Posterior cingulate gyrus (tissue), 11 donors: ENCODE measurements at regions not wholly inside any gene's neighbourhood (a gene's known extent, or its start where the extent isn't known, plus 50 kb on each side); places are given as distances from the start of the nearest gene placed in this dataset.

Experiments used
- DNase-seq, 10 donors: peaks; one replicate each; pipeline versions ENCODE4 v3.0.0 to v3.0.0-alpha.2; 2020 to 2021; ENCODE audit warnings: mixed read lengths in 3 of 10
- intact Hi-C: fragments of 100-400 bp; cut with DNase I; formaldehyde crosslinking; loops from one replicate; pipeline ENCODE4 v1.15.1; 2023

DNA sequence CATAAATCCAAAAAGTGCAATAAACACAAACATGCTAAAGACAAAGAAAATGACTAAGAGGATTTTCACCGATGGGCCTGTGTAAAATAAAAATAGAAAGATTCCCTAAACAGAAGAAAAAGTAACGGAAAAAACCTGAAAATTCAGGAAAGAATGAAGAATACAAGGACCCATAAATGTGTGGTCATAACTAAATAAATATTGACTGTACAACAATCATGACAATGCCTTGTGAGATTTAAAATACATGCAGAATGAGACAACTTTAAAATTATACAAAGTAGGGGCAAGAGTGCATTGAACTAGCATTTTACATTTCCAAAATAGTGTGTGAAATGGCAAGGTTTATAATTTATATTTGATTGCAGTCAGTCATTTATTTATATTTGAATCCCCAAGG, 409.1 kb upstream of the ANKRD30A start:
- intact Hi-C loops, result no loop called here
- DNase-seq, result no peak

DNA sequence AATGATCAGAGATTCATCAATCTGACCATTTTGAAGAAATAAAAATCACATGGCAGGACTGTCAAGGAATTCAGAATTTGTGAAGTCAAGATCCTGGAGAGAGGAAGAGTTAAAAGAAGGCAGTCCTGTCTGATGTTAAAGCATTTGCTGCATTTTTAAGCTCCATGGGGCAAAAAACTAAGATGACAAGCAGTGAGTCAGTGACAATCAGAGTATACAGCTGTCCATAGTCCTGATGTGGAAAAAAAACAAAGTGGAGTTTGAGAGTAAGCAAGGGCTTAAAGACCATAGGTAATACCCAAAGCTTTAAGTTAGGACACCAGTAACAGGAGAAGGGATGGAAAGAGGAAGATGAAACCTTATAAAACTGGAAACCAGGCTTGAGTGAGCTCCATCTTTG, 412.7 kb upstream of the ANKRD30A start:
- intact Hi-C loops, result no loop called here
- no peak for DNase-seq

DNA sequence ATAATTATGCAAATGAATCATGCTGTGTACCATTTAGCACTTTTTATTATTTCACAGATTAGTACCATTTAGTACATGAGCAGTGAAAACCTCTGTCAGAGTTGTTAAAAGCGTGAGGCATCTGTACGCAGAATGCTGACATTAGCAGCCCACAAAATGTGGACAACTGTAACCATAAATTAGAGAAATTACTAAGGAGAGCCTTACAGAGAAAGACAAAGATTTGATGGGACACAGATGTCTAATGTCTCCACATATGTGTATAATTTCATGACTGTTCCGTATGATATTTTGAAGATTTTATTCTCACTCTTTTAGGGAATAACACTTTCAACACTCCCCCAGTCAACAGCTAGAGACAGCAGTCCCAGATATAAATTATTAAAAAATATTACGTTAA, 414.0 kb upstream of the ANKRD30A start:
- intact Hi-C loops, result no loop called here
- no peak for DNase-seq

DNA sequence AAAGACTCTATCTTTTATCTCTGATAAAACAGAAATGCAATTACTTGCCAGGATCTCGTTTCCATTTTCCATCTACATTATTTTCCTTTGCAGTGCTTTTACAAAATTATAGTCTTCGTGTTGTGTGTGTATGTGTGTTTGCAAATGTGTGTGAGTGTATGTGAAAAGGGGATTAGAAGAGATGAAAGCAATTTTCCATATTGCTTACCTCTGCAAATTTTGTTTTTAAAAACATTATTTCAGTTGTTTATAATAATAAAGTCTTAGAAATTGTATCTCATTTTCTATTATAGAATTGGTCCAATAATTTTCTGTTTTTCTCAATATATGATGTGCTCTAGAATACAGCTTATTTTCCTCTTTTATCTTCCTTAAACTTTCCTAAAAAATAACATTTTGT, 421.3 kb upstream of the ANKRD30A start:
- DNase-seq, result no peak
- intact Hi-C loops, result no loop called here

DNA sequence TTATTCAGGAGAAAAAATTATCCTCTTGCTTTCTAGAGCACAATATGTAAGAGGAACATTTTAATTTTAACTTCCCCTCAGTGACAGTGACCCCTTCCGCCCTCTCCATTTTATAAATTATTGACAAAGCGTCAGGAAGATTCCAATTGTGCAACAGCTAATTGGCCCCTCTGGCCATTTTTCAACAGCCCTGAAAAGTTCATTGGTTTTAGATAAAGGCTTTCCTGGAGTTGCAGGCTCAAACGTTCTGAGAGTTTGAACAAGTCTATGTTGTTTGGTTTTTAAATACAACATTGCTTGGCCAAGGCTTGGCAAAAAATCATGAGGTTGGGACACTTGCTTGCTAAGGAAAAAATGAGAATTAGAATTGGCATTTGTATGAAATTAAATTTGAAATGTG, 422.2 kb upstream of the ANKRD30A start:
- intact Hi-C loops, result no loop called here
- DNase-seq, result no peak

DNA sequence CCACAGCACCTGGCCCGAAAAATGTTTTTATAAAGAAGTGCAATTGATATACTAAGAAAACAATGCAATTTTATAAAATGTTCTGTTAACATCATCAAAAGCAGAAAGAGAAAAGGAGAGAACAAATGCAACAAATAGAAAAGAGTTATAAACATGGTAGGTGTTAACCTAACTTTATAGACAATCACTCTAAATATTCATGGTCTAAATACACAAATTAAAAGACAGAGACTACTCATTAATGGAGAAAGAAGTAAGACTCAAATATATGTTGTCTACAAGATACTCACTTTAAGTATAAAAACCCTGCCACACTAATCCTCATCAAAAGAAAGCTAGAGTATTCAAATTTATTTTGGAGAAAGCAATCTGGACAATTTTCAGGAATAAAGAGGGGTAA, 425.3 kb upstream of the ANKRD30A start:
- intact Hi-C loops, result no loop called here
- DNase-seq, result no peak

DNA sequence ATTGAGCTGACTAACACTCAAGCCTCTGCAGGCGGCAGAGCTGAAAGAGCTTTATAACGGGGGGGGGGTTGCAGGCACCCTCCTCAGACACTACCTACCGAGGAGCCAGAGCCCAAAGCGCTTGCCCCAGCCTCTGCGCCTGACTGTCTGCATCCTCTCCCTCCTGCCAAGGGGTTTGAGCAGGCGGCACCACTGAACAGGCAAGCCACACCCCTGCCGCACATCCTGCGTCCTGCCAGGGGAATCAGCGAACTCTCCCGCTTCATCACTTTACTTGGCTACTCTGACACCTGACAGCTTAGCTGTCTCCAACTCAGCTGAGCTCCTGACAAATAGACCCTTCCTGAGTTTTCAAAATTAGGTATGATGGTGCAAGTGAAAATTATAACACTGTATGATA, 432.6 kb upstream of the ANKRD30A start:
- DNase-seq, result no peak
- intact Hi-C loops, result no loop called here

DNA sequence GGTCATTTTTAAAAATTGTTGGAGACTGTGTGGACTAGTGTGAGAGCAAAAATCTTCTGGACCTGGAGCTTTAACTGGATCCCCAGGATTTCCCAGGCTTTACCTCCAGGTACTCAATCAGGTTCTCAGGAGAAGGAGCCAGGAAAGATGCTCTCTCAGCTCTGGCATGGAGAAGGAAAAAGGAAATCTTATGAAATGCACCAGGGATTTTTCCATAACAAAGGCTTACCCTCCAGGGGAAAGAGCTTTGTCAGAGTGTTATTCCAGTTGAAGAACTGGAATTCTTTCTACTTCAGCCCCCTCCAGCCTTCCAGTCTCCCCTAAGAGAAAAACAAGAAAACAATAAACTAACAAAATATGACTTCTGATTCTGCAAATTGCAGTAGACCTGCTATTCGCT, 436.7 kb upstream of the ANKRD30A start:
- DNase-seq, result no peak
- intact Hi-C loops, result no loop called here

DNA sequence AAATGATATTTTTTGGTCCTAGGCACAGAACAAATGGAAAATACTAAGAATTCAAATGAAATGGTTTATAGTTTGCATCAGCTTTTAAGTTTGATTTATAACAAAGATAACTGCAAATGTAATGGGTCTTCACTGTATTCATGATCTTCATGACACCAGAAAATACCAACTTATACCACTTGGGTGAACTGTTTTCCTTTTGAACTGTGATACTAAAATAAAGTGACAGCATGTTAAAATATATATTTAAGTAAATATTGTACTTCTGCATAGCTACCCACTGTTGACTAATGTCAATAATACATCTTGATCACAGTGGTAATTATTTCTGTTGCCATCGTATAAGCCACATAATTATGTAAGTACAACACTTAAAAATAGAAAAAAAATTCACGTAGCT, 442.0 kb upstream of the ANKRD30A start:
- no peak for DNase-seq
- intact Hi-C loops, result no loop called here

DNA sequence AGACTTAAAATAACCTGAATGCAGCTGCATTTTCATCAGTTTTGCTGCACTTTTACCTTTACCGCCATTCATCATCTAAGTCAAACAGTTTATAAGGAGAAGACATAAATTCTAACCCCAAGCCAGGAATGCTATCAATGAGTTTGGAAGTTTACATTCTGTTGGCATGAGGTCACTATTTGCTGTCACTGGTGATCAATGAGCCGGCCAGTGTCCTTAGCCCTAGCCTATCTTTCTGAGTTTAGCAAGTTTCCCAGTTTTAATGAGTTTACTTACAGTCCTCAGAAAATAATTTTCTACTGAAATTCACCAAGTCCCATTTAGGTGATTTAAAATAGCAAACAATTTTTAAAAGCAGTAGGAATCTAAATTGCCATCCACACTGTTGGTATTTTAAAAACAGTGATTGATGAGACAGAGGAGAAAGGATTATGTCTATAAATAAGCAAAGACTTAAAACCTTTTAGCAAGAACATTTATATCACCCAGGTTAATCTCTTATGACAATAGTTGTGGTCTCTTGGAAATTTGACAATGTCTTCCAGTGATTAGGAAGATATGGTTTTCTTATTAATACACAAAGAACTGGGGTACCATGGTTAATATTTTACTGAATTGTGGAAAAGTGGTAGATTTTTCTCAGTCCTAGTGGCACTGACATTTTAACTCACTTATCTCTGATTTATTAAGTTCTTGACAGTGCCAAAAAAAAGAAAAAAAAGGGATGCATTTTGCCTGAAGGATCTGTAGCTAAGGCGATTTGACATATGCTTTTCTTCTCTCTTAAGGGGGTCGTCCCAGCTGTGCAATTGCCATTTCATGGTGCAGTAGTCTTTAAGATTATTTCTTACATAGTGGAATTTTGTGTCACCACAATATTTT, 443.4 kb upstream of the ANKRD30A start:
- DNase-seq, result no peak
- intact Hi-C loops, result no loop called here

DNA sequence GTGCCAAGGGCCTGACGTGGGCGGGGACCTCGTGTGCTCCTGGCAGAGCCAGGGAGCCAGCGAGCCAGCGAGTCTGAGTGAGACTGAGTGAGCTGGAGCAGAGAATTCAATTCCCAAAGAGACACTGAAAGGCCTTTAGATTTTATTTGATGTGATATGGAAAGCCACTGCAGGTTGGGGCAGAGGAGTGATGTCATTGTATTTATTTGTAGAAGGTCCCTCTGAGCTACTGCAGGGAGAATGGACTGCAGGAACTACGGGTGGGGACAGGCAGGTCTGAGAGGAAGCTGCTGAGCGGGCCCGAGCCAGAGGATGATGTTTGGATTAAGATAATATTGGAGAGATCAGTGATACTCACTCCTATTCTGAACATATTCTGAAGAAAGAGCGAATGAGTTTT, 445.8 kb upstream of the ANKRD30A start:
- intact Hi-C loops, result no loop called here
- no peak for DNase-seq

DNA sequence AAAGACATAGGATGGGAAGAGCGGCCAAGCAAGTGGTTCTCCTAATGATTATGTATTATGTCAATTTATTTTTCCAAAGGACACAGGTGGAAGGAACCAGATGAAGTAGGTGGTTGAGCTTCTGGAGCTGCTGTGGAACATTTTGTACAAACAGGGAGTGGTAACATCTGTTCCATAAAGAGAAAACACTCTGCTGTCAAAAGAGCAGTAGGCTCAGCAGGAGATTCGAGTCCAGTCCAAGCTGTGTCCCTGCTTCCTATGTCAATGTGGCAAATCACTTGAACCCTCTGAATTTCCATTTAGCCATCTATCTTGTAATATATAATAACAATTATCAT, 448.0 kb upstream of the ANKRD30A start:
- intact Hi-C loops, result no loop called here
- no peak for DNase-seq

DNA sequence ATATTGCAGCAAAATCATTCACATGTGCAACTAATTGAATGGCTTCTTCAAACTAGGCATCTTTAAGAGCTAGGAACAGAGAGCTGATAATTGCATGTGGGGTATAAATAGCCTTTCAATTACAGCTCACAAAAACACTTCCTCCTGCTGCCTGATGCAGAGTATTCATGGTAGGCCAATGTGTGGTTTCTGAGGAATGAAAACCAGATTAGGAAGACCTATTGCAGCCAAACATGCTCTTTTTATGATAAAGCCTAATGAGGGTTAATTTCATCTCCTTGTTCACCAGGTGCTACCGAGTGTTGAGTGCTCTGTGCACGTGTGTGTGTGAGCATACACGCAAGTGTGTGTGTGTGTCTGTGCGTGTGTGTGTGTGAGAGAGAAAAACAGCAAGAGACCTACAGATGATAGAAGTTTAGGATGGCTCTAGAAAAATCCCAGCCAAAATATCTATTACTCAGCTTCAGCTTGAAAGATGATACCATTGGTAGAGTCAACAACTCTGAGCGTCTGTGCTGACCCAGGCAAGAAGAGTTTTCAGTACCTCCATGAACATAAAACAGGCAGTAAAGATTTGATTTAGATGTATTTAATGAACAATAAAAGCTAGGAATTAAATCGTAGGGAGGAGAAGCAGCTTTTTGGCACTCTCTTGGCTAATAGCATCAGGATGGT, 448.5 kb upstream of the ANKRD30A start:
- intact Hi-C loops, result no loop called here
- no peak for DNase-seq

DNA sequence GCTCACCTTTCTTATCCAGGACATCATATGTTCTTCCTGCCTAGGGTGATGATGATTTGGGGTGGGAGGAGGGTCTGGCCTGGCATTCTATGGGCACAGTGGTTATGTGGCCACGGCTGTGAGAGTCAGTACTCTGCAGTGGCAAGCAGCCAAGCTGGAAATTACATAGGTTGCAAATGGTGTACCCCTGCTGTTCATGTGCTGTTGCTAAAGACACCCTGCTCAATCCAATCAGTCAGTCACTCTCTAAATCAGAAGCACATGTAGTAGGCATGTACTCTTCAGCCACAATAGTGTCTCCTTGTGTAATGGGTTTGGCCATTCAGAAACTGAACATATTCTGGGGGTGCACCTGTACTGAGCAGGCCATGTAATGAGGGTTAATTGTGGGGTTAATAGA, 449.1 kb upstream of the ANKRD30A start:
- intact Hi-C loops, result no loop called here
- DNase-seq, result no peak

DNA sequence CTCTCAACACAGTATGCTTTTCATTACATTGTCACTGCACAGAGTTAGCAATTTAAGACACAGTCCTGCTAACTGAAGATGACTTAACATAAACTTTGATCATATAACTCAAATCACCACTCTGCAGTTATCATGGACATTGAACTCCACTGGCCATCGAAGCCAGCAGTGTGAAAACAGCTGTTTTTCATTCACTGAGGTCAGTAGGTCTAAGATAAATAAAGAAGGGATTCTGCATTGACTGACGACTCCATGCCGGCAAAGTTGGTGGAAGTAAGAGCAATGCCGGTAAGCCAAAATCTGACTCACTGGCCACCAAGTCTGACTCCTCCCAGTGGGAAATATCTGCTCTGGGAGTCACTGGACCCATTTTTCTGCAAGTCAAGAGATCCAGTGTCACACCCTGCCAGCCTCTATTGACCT, 449.9 kb upstream of the ANKRD30A start:
- DNase-seq, result no peak
- intact Hi-C loops, result no loop called here

DNA sequence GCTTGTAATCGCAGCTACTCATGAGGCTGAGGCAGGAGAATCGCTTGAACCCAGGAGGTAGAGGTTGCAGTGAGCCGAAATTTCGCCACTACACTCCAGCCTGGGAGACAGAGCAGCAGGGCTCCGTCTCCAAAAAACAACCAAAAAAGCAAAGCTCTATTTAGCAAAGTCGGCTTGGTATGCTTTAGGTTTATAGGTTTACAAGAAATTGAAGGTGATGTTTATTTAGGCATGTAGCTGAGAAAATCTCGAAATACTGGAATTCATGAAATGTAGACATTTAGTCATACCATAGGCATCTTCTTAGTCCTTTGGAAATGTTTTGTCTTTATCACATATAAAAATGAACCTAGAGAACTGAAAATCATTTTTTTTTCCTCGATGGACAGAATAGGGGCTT, 453.8 kb upstream of the ANKRD30A start:
- no peak for DNase-seq
- intact Hi-C loops, result no loop called here

DNA sequence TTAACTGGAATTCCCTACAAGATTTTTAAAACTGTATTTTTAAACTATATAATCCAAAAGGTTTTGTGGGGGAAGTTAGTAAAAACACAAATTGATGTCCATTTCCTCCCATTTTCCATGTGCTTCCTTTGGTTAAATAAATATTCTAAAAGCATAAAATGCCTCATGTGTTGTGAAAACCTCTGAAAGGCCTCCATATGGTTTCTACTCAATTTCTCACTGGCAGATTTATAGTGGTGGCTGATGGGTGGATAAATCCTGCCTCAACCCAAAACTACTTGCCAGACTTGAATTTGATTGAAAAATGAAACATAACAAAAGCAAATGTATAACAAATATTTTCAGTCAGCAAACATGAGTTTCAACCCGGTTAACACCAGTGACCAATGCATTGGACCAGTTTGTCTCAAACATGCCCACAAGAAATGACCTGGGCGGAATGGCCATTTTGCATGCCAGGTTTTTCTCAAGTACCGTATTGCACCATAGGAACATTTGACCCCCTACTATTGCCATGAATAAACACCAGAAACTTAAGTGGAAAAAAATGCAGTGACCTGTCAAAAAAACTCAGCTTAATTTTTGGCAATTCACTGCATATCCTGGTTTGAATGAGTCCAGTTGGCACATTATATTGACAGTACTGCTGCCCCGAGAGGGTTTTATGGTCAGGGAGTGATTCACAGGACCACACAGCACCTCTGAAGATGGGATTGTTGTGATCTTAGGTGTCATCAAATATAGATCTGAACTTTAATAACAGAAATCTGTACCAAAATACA, 454.6 kb upstream of the ANKRD30A start:
- no peak for DNase-seq

DNA sequence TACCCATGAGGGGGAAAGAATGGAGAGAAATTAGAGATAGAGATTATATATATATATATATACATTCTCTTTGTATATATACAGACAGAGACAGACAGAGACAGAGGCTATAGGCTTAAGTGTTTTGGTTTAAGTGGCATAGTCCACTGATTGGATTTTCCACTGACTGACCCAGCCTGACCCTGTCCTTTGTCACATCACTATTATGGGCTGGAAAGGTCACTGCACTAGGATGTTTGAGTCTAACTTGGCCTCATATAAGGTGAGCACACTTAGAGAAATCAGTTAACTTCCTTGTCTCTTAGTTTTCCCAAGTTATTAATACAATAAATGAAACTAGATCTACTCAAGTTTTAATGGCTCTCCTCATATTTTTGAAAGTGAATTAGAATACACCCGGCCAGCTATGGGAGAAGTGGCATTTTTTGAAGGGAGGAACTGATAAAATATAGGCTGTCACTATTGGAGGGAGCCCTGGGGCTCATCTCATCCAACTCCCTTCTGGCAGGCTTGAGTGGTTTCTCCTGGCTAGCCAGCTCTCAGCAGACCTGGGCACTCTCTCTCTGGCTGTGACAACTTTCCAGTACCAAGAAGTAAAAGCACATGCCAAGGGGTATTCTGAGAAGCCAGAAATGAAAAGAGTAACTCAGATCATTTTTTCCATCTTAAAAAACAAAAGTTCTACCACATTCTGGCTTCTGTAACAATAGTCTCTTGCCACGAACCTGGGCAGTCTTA, 455.6 kb upstream of the ANKRD30A start:
- no peak for DNase-seq
- intact Hi-C loops, result no loop called here

More for the DNA sequence above, 454.6 kb upstream of the ANKRD30A start:
- intact Hi-C loops, result no loop called here

DNA sequence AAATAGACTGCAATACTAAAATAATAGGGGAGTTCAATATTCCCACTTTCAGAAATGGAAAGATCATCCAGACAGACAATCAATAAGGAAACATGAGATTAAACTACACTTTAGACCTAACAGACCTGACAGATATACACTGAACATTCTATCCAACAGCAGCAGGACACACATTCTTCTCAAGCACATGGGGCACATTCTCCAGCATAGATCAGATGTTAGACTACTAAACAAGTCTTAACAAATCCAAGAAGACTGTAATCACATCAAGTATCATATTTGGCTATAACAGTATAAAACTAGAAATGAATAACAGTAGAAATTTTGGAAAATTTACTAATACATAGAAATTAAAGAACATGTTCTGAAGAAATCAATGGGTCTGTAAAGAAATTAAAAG, 458.9 kb upstream of the ANKRD30A start:
- intact Hi-C loops, result no loop called here
- no peak for DNase-seq

DNA sequence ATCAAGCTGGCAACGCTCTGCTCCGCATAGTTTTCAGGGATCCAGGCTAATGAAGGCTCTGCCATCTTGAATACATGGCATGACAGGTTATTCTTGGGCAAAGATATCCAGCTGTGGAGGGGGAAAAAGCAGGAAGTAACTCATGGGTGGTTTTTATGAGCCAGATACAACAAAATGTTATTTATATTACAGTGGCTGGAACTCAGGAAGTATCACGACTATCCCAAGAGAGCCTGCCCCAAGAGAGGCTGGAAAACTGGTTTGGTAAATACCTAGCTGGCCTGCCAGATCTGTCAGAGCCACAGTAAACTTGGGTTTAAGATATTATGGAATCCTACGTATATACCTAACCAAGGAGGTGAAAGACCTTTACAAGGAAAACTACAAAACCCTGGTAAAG, 462.8 kb upstream of the ANKRD30A start:
- intact Hi-C loops, result no loop called here
- no peak for DNase-seq

DNA sequence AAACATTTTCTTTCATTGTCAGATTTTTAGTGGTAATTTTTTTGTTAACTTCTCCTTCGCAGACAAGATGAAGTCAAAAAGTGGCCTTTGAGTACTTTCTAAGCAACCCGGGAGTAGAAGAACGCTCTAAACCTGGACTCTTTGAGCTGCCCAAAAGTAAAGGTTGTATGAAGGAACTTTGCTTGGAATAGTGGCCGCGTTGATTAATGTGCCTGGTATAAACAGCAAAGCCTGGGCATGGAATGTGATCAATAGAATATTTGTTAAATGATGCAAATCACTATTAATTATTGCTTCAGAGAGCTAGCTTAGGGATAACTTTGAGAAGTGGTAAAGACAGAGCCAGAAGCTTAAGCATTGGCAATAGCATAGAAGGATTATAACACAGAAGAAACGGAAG, 475.1 kb upstream of the ANKRD30A start:
- no peak for DNase-seq
- intact Hi-C loops, result no loop called here
